IPS DF 4.7 (cell line): ENCODE measurements at regions not wholly inside any gene's neighbourhood (a gene's known extent, or its start where the extent isn't known, plus 50 kb on each side); places are given as distances from the start of the nearest gene placed in this dataset.

Source experiments
- DNase-seq: peaks from one replicate; pipeline ENCODE4 v3.0.0-alpha.2; 2013; ENCODE audit warnings: low spot score; ENCODE audit errors: extremely low read depth

DNA sequence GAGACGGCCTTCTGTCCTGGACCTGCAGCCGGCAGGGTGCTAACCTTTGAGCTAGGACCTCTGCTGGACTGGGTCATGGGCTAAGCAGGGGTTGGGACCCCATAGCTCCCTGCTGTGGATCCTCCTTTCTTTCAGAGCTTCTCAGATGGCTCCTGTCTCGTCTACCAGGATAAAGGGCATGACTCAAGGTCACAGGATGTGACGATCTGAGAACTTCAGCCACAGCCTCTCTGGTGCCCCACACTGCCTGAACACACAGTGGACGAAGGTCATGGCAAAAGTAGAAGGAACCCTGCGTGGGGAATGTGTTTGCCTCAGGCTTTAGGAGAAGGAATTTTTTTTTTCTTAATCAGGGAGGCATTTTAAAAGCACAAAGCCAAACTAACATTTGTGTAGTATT lies 196.7 kb downstream of the TRIM29 start:
- DNase-seq: no peak

DNA sequence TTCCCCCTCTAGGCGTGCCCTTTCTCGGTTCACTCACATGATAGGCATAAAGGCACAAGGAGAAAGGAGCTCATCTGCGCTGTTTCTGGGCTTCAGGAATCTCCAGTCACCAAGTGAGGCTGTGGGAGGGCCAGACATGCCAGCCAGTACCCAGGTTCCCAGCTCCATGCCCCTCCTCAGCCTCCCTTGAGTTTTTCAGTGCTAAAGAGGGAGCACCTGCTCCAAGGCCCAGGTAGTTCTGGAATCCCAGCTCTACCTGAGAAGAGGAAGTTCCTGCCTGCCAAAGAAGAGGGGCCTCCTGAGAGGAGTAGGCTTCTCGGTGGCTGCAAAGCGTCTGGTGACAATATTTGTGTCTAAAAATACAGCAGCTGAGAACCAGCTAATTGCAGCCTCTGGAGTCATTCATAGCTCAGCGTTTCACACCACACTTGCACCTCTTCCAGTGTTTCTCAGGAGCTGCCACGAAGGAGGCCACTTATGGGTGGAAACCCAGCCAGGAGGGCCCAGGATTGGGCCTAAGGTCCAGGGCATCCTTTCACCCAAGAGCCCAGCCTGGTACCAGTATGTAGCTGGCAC lies 197.4 kb downstream of the TRIM29 start:
- DNase-seq: no peak

DNA sequence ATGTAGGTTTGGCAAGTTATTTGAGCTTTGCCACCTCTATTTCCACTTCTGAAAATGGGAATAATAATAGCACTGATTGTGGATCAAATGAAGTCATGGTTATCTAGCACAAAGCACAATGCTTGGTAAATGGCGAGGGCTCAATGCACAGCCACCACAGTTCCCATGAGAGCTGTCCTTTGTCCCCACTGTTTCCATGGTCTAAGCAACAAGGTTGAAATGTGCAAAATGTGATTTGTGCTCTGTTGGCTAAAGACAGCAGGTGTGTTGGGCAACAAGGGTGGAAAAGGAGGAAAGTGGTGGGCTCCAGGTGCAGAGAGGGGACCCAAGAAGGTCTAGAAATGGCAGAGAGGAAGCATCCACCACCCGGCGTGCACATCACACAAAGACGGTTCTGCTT lies 200.5 kb downstream of the TRIM29 start:
- DNase-seq: no peak

DNA sequence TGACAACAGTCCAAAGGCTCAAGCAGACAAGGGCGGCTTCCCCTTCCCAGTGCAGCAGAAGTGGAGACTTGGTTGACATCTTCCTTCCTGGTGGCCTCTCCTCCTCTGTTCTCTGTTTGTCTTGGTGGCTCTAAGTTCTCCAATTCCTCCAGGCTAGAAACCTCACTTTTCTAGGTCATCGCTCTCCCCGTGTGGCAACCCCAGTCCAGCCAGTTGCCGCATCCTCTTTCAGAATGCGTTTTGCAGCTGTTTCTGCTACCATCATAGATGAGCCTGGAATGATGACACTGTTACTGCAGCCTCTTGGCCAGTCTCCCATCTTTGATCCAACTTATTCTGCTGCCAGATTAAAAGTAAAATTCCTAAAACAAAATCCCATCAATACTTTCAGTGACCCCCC lies 201.5 kb downstream of the TRIM29 start:
- DNase-seq: no peak

DNA sequence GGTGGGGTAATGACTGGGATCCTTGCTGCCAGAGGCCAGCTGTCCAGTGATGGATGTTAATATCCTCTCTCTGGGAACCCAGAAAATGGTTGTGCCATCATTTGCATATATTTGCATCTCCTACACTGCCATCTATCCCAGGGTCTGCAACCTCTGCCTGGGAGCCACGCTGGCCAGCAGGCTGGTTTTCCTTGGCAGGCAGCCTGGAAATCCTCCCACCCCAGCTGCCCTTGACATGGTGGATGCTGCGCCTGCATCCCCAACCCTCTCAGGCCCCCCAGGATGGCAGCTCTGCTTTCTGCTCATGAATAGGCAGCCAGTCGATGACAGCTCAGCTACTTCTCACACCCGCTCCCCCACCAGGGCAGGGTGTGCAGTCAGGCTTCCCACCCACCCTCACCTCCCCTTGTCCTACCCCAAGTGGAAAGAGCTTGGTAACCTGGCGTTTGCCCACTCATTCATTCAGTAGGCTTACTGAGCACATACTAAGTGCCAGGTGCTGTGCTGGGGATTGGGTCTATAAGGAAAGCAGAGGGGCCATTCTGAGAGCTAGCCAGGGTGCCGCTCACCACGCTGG lies 202.5 kb downstream of the TRIM29 start:
- DNase-seq: no peak

DNA sequence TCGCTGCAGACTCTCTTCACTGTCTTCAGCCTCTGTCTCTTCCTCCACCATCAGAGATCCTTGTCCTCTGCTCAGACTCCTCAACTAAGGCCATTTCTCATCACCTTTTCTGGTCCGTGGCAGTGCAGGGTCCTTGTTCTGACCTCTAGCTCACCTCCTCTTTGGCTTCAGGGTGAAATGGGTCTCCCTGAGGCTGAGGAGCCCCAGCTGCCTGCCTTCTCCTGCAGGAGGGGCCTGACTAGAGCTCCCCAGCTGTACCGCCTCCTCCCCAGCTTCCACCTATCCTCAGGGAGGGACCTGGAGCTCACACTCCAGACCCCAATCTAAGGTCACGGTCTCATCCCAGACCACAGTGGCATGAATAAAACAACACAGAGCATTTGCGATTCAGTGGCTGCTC lies 203.0 kb downstream of the TRIM29 start:
- DNase-seq: no peak

DNA sequence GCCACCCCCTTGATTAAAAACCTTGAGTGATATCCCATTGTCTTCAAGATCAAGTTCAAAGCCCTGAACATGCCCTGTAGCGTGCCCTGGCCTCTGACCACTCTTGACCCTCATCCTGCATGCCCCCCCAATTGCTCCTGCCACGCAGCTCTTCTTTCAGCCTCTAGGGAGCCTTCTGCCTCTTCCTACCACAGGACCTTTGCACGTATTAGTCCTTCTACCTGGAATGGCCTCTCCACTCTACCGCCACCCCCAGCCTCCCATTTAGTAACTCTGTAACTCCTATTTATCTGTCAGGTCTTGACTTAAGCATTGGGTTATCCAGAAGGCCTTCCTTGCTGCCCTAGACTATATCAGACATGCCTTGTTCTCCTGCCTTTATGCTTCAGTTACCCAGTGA lies 203.6 kb downstream of the TRIM29 start:
- no peak for DNase-seq

DNA sequence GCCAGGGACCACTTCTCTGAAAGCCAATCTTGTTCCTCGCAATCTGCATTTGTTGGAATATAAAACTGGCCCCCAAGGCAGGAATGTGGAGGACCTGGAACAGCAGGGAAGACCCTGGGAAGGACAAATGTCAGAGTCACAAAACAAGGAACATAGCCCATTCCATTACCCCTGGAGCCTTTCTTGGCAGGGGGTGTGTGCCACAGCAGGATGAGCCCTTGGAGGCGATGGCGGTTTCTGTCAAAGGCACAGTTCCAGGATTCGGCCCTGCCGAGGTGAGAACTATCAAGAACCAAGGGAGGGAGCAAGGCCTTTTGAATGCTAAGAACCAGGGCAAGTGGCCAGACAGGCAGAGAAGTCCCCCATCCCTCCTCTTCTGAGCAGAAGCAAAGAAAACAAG lies 204.3 kb downstream of the TRIM29 start:
- no peak for DNase-seq

DNA sequence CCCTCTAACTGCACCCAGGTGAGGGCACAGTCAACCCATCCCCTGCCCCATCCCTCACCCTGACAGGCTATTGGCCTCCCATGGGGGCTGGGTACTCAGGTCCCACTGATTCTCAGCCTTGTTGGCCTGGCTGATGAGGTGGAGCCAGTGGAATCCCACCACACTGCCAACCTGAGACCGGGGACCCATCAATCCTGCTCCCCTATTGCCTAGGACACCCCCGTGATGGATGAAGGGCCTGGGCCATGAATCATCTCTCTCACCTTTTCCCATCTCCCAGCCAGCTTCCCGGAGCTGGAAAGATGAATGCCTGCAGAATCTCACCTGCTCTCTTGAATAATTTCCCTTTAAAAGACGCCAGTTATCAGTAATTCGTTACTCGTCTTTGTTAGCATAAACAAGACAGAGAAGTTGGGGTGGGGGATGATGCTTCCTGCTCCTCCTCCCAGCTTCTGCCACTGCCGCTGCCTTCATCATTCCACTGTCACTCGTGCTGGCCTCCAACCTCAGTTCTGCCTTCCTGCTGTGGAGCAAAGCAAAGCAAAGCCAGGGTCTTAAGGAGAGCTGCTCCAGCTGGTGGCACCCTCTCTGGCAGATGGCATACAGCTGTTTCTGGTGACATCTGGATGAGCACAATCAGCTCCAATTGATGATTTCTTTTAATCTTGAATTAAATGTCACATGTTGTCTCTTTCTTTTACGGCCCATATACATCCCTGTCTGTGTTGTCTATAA lies 204.0 kb upstream of the NECTIN1 start:
- DNase-seq: no peak

DNA sequence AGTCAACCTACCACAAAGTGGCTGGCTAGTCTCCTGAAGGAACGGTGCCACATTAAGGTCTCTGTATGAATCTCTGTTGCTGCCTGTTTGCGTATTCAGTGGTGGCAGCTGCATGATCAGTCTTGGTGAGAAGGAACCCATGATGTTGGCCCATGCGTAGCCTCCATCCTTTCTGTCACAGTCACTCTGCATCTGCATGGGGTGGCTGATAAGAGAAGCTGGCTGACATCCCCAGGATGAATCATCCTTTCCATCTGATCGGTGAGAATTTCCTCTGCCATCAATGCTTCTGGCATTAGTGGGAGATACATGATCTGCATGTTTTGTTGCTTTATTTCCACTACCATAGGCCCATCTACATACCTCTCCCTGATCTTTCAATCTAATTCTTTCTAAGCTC lies 199.0 kb upstream of the NECTIN1 start:
- no peak for DNase-seq

DNA sequence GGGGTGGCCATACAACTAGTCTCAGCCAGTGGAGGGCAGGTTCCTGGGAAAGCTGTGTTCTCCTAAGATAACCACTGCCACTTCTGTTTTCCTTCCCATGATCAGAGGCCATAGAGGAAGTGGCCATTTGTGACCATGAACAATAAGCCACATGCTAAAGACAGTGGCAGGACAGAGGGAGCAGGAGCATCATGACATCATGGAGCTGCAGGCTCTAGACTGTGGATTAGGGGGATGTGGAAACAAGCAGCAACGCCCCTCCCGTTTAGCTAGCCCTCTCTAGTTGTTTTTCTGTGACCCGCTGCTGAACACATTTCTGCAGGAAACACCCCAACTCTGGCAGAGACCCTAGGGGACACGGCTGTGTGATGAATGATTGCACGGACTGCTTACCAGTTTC lies 195.0 kb upstream of the NECTIN1 start:
- no peak for DNase-seq

DNA sequence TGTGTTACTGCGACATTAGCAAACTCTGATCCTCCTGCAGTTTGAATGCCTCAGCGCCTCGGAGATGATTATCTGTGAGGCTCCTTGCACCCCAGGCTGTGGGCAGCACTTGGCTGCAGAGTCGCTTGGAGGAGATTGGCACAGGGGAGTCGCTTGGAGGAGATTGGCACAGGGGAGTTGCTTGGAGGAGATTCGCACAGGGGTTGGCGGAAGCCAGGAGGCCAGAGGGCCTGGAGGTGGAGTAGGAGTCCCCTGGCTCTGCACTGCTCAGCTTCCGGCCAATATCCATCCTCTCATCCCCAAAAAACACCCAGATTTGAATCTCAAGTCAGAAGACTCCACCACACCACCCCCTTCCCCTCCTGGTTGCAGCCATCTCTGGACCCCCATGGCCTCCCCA lies 192.6 kb upstream of the NECTIN1 start:
- no peak for DNase-seq

DNA sequence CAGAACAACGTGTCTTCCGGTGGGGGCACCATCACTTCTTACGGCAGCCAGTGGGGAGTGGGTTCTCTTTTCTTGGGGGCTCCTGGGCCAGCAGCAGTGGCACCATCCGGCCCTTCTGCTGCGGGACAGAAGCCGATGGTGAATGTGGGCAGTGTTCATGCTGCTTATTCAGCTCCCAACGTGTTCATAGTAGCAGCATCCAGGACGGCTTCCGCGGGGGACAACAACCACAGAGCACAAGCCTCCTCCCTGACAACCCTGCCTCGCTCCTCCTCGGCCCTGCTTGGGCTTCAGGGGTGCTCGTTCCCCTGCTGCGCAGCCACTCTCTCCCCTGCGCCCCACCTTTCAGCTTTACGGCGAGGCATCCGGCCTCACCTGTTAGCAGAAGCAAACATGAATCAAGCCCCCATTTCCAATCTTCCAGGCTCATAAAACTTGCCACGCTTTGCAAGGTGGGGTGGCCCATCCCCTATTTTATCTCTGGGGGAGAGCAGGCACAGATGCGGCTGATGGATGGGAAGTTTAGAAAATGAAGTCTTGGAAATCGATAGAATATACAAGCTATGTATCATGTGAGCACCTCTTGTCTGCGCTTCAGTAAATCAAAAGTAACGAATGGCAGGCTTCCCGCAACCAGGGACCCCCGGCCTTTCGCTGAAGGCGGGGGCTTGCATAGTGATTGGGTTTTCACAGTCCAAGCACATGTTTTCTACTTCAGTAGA lies 191.8 kb upstream of the NECTIN1 start:
- DNase-seq: no peak

DNA sequence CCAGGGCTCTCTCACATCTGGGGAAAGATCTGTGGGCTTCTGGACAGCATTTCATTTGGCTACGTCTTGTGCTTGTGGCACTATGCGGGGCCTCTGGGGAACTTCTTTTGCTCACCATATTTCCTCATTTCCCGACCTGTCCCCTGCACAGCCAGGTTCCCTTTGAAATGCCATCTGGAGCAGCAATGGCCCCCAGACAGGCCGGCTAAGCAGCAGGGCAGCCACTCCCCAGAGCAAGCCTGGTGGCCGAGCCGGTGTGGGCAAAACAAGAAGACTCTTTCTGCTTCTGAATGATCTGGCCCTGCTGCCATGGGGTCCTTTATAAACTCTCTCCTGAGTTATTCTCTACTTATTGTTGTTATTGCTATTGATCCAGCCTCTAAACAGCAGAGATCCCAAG lies 190.7 kb upstream of the NECTIN1 start:
- no peak for DNase-seq

DNA sequence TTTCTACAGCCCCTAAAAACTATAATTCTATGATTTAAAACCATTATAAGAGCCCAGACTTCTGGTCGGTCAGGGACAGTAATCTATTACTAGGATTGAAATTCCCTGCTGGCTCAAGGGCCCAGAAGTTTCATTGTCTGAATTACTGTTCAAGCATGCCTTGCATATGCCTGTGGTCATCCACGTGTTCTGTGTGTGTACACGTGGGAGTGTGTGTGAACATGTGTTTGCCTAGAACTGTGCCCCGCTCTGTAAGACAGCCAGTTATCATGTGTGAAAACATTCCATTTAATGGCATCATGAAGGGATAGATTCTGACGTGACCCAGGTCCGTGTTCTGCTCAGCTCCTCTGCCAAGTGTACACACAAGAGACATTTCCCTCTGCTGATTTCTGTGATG lies 189.3 kb upstream of the NECTIN1 start:
- DNase-seq: no peak

DNA sequence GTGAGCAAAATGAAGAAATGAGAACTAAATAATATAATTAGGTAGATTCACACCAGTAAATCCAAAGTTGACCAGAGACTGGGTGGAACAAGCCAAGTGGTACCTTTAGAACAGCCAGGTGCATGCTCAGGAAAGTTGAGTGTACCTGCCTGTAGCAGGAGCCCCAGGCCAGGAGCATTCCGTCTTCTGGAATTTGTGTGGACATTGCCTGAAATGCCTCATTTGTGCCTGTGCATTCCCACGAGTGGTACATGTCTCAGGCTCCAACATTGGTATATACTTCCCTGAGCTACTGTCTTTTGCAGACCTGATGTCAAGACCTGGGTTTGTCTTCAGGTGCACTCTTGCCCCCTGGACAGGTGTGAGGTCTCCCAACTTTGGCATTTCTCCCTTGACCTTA lies 187.6 kb upstream of the NECTIN1 start:
- DNase-seq: no peak

DNA sequence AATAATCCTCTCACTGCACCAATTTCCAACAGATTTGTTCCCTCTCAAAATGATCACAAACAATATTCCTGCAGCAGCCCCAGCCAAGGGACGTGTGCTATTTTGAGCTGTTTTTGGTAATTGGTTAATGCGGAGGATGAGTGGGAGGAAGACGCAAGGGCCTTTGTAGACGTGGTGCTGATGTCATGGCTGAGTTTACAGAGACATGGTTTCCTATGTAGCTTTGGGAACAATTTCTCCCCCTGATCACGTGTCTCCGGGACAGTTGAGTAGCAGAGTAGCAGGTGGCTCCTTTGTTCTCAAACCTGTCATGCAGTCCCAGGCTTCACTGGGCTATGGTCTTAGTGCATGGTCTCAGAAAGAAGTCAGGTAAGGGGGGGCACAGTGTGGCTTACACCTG lies 183.2 kb upstream of the NECTIN1 start:
- DNase-seq: no peak

DNA sequence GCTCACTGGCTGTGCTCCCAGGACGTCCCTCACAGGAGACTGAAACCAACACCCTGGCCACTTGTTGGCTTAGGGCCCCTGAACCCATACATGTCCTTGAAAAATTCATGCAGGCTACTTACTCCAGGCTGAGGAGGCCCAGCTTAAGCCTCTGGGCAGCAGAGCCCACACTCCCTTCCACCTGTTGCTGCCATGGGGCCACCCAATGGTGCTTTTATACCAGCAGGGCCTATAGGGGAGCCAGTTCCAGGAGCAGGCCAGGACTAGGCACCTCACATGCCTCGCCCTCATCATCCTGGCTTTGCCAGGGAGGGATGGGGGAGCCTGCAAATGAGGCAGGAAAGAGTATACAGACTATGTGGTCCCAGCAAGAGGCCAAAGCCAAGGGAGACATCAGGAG lies 181.7 kb upstream of the NECTIN1 start:
- DNase-seq: no peak

DNA sequence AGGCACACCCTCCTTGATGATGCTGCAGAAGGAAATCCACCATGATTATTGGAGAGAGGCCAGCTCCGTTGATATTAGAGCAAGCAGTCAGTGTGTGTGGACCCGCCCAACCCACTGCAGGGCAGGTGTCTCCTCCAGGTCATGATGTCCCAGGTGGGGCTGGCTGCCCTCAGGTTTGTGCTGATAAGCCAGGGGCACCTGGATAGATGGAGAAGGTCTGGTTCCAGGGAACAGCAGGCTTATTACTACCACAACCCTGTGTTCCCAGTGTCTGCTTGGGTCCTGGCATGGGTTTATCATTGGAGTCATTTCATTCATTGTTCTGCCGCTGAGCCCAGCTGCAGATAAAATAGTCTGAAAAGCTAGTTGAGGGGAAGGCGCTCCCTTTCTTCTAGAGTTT lies 181.1 kb upstream of the NECTIN1 start:
- no peak for DNase-seq

DNA sequence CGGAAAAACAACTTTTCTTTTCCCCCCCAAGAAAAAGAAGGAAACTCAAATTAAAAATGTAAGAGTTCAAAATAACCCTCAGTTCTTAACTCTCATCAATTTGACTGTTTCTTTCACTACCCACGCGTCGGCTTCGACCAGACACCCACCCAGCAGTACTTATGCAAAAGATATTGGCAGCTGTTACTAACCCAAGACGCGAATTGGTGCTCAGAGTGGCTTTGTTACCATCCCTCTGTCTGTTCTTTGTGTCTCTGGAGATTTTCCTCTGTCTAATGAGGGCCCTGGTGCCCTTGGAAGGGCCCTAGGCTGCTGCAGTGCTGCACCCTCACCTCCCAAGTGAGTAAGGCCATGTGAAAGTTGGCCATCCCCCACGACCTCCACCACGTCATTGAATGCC lies 180.5 kb upstream of the NECTIN1 start:
- DNase-seq: no peak

DNA sequence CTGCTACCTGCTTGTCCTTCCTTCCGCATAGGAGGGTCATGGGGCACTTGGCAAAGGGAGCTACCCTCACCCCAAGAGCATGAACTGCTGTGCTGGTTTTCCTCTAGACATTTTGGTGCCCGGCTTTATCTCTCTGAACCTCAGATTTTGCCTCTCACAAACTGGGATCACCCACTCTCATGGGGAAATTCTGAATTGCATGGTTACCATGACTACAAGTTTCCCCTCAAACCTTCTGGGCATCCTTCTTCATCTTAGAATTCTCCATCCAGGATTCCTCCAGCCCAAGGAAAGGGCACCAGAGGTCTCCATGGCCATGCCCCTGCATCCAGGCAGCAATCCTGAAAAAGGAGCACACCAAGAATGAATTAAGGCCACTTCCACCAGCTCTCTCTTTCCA lies 180.1 kb upstream of the NECTIN1 start:
- DNase-seq: no peak

DNA sequence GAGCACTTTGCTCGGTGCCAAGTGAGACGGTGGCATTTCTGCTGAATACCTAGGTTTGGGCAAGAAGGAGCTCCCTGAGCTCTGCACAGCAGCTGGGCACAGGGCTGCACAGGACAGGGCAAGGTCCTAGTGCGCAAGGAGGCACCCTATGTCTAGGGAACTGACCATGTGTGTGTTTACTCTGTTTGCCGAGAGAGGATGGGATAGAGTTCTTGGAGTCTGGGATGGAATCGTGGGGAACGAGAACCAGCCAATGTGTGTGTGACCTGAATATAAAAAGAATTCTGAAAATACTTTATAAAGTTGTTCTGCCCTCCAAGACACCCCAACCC lies 179.5 kb upstream of the NECTIN1 start:
- DNase-seq: no peak
